ENCODE measurements at regions not wholly inside any gene's neighbourhood (a gene's known extent, or its start where the extent isn't known, plus 50 kb on each side); places are given as distances from the start of the nearest gene placed in this dataset.

DNA sequence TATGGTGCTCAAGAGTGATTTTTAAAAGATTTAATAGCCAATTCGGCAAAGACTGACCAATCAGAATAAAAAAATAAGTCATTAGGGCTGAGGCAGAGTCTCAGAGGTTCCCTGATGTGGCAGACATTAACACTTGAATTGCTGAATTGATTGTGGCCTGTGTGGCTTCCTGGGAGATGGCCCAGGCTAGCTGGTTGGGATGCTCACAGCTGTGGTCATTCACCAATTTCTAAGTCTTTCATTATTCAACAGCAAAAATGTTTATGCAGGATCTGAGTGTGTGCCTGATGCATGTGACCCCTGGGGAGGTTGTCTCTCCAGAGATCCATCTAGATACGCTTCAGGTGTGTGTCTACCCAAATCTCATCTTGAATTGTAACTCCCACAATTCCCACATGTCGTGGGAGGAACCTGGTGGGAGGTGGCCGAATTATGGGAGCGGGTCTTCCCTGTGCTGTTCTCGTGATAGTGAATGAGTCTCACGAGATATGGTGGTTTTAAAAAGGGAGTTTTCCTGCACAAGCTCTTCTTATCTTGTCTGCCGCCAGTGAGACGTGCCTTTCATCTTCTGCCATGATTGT, 632.6 kb upstream of the SEMA6A start:
- Histone ChIP-seq H3K36me3 (ENCODE audit: insufficient read depth) (0 out of 2 replicates have a peak, but pooled peaks cover 5% of the 10 kb centered on the region), H3K27ac (ENCODE audit: low read depth) (no peak overlapping the region), H2AFZ (no peak overlapping the region; the same call in 1 of the 2 replicates), H3K9me2 (ENCODE audit: insufficient read depth) (0 out of 2 replicates have a peak, but pooled peaks cover 17% of the 10 kb centered on the region), H3K79me2 (replicated peaks; ENCODE audit: insufficient read depth) (no peaks in the 10 kb centered on the region), H3F3A (replicated peaks; ENCODE audit: low read depth) (no peaks in the 10 kb centered on the region), H3K4me1 (ENCODE audit: insufficient read depth) (peaks cover 15% of the 10 kb centered on the region), H3K4me2 (0 out of 2 replicates have a peak overlapping the region, but pooled peaks have one; percentile 5), H3K27me3 (ENCODE audit: insufficient read depth) (no peaks in the 10 kb centered on the region), H4K20me1 (replicated peaks; ENCODE audit: insufficient read depth) (no peaks in the 10 kb centered on the region), H3K4me3 (no peak overlapping the region)
- TF ChIP-seq POLR2AphosphoS5 (IDR thresholded peaks at IDR 0.05; ENCODE audit: low read depth) (no peak), JUNB (IDR thresholded peaks at IDR 0.05; ENCODE audit: unreplicated experiment) (no peak), EZH2 (IDR thresholded peaks at IDR 0.05; ENCODE audit: low read depth, unreplicated experiment) (no peak), ZNF114 (CRISPR knock-in tag; IDR thresholded peaks at IDR 0.05) (no peak), EZH2phosphoT487 (IDR thresholded peaks at IDR 0.05; ENCODE audit: unreplicated experiment) (no peak), NANOG (IDR thresholded peaks at IDR 0.05; ENCODE audit: borderline replicate concordance) (peak; percentile 21; the same call in 1 of the 2 replicates), ZNF331 (CRISPR knock-in tag; IDR thresholded peaks at IDR 0.05; ENCODE audit: low read depth) (no peak), STAT1 (IDR thresholded peaks at IDR 0.05; ENCODE audit: unreplicated experiment) (no peak)
- TF ChIP-seq, protein P1, sequence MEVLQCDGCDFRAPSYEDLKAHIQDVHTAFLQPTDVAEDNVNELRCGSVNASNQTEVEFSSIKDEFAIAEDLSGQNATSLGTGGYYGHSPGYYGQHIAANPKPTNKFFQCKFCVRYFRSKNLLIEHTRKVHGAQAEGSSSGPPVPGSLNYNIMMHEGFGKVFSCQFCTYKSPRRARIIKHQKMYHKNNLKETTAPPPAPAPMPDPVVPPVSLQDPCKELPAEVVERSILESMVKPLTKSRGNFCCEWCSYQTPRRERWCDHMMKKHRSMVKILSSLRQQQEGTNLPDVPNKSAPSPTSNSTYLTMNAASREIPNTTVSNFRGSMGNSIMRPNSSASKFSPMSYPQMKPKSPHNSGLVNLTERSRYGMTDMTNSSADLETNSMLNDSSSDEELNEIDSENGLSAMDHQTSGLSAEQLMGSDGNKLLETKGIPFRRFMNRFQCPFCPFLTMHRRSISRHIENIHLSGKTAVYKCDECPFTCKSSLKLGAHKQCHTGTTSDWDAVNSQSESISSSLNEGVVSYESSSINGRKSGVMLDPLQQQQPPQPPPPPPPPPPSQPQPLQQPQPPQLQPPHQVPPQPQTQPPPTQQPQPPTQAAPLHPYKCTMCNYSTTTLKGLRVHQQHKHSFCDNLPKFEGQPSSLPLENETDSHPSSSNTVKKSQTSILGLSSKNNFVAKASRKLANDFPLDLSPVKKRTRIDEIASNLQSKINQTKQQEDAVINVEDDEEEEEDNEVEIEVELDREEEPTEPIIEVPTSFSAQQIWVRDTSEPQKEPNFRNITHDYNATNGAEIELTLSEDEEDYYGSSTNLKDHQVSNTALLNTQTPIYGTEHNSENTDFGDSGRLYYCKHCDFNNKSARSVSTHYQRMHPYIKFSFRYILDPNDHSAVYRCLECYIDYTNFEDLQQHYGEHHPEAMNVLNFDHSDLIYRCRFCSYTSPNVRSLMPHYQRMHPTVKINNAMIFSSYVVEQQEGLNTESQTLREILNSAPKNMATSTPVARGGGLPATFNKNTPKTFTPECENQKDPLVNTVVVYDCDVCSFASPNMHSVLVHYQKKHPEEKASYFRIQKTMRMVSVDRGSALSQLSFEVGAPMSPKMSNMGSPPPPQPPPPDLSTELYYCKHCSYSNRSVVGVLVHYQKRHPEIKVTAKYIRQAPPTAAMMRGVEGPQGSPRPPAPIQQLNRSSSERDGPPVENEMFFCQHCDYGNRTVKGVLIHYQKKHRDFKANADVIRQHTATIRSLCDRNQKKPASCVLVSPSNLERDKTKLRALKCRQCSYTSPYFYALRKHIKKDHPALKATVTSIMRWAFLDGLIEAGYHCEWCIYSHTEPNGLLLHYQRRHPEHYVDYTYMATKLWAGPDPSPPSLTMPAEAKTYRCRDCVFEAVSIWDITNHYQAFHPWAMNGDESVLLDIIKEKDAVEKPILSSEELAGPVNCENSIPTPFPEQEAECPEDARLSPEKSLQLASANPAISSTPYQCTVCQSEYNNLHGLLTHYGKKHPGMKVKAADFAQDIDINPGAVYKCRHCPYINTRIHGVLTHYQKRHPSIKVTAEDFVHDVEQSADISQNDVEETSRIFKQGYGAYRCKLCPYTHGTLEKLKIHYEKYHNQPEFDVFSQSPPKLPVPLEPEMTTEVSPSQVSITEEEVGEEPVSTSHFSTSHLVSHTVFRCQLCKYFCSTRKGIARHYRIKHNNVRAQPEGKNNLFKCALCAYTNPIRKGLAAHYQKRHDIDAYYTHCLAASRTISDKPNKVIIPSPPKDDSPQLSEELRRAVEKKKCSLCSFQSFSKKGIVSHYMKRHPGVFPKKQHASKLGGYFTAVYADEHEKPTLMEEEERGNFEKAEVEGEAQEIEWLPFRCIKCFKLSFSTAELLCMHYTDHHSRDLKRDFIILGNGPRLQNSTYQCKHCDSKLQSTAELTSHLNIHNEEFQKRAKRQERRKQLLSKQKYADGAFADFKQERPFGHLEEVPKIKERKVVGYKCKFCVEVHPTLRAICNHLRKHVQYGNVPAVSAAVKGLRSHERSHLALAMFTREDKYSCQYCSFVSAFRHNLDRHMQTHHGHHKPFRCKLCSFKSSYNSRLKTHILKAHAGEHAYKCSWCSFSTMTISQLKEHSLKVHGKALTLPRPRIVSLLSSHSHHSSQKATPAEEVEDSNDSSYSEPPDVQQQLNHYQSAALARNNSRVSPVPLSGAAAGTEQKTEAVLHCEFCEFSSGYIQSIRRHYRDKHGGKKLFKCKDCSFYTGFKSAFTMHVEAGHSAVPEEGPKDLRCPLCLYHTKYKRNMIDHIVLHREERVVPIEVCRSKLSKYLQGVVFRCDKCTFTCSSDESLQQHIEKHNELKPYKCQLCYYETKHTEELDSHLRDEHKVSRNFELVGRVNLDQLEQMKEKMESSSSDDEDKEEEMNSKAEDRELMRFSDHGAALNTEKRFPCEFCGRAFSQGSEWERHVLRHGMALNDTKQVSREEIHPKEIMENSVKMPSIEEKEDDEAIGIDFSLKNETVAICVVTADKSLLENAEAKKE (CRISPR knock-in tag; IDR thresholded peaks at IDR 0.05), result peak; percentile 67
- TF ChIP-seq, protein P2, sequence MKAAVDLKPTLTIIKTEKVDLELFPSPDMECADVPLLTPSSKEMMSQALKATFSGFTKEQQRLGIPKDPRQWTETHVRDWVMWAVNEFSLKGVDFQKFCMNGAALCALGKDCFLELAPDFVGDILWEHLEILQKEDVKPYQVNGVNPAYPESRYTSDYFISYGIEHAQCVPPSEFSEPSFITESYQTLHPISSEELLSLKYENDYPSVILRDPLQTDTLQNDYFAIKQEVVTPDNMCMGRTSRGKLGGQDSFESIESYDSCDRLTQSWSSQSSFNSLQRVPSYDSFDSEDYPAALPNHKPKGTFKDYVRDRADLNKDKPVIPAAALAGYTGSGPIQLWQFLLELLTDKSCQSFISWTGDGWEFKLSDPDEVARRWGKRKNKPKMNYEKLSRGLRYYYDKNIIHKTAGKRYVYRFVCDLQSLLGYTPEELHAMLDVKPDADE (IDR thresholded peaks at IDR 0.05), result no peak
- Mint-ChIP-seq H3K4me1 (peaks cover 27% of the 10 kb centered on the region), H3K27me3 (ENCODE audit: insufficient read depth, low read depth, poor library complexity) (no peaks in the 10 kb centered on the region), H3K27ac (peak overlapping the region; percentile 64), H3K36me3 (ENCODE audit: low read depth) (peaks cover 8% of the 10 kb centered on the region; the same call in 2 of the 3 replicates), H3K4me3 (no peak overlapping the region), H3K9me3 (peaks cover 9% of the 10 kb centered on the region; the same call in 2 of the 3 replicates)
- DNase-seq (ENCODE audit: low spot score) (peak; percentile 42), ATAC-seq (peak; percentile 89)

Data from GM23338 (cell line).